DND-41 (cell line): ENCODE measurements at regions not wholly inside any gene's neighbourhood (a gene's known extent, or its start where the extent isn't known, plus 50 kb on each side); places are given as distances from the start of the nearest gene placed in this dataset.

Source experiments
- CTCF ChIP-seq: IDR thresholded peaks from 2 replicates; pipeline ENCODE4 v1.5.1; 2012; ENCODE audit warnings: borderline replicate concordance, low read length, moderate library complexity, mild to moderate bottlenecking; ENCODE audit not compliant: poor library complexity, severe bottlenecking; ENCODE audit errors: extremely low read depth
- EZH2 ChIP-seq: IDR thresholded peaks from 3 replicates; pipeline ENCODE4 v1.6.1; 2012; ENCODE audit warnings: borderline replicate concordance, low read depth, mild to moderate bottlenecking, moderate library complexity, low read length, inconsistent platforms; ENCODE audit not compliant: severe bottlenecking

- TF ChIP-seq CTCF (no peak), EZH2 (no peak)
Measured at GRCh38 chr16:7148606-7149005, 184.0 kb upstream of the RBFOX1 start.
